ENCODE measurements at regions not wholly inside any gene's neighbourhood (a gene's known extent, or its start where the extent isn't known, plus 50 kb on each side); places are given as distances from the start of the nearest gene placed in this dataset.
"Not testable (repeated sequence)": the region's sequence is repeated elsewhere in the genome, so short reads cannot be mapped to it uniquely, and the experiment has no call there.

GRCh38 chr1:83508485-83509151 lies 490.3 kb downstream of the TTLL7 start:
- DNase-seq = no peak

- no peak for DNase-seq
These were observed 493.8 kb downstream of the TTLL7 start for GRCh38 chr1:83505148-83505547.

GRCh38 chr1:83503153-83503552 lies 495.8 kb downstream of the TTLL7 start:
- no peak for DNase-seq

- no peak for DNase-seq
These were observed 497.8 kb downstream of the TTLL7 start for GRCh38 chr1:83500987-83501591.

- no peak for DNase-seq
These were observed 498.4 kb downstream of the TTLL7 start for GRCh38 chr1:83500531-83500930.

- DNase-seq = no peak
These were observed 498.9 kb downstream of the TTLL7 start for GRCh38 chr1:83499998-83500397.

GRCh38 chr1:83497563-83497962 lies 501.4 kb downstream of the TTLL7 start:
- no peak for DNase-seq

- no peak for DNase-seq
These were observed 503.4 kb downstream of the TTLL7 start for GRCh38 chr1:83495560-83495959.

GRCh38 chr1:83493633-83494032 lies 505.3 kb downstream of the TTLL7 start:
- no peak for DNase-seq

GRCh38 chr1:83491930-83492329 lies 507.0 kb downstream of the TTLL7 start:
- DNase-seq = no peak

GRCh38 chr1:83490988-83491387 lies 507.9 kb downstream of the TTLL7 start:
- no peak for DNase-seq

GRCh38 chr1:83488105-83488504 lies 510.8 kb downstream of the TTLL7 start:
- DNase-seq = not testable (repeated sequence)

GRCh38 chr1:83487460-83487859 lies 511.5 kb downstream of the TTLL7 start:
- not testable (repeated sequence) for DNase-seq

GRCh38 chr1:83485314-83486019 lies 513.5 kb downstream of the TTLL7 start:
- not testable (repeated sequence) for DNase-seq

- not testable (repeated sequence) for DNase-seq
These were observed 517.6 kb downstream of the TTLL7 start for GRCh38 chr1:83481284-83481683.

GRCh38 chr1:83479591-83480239 lies 519.2 kb downstream of the TTLL7 start:
- not testable (repeated sequence) for DNase-seq

- not testable (repeated sequence) for DNase-seq
These were observed 520.8 kb downstream of the TTLL7 start for GRCh38 chr1:83478127-83478526.

GRCh38 chr1:83476518-83476917 lies 522.4 kb downstream of the TTLL7 start:
- DNase-seq = not testable (repeated sequence)

- DNase-seq = not testable (repeated sequence)
These were observed 524.0 kb downstream of the TTLL7 start for GRCh38 chr1:83474946-83475345.

- not testable (repeated sequence) for DNase-seq
These were observed 524.9 kb downstream of the TTLL7 start for GRCh38 chr1:83473986-83474385.

GRCh38 chr1:83472066-83472465 lies 526.9 kb downstream of the TTLL7 start:
- not testable (repeated sequence) for DNase-seq

GRCh38 chr1:83471272-83471671 lies 527.7 kb downstream of the TTLL7 start:
- not testable (repeated sequence) for DNase-seq

- not testable (repeated sequence) for DNase-seq
These were observed 530.6 kb downstream of the TTLL7 start for GRCh38 chr1:83468336-83468735.
